H1 (cell line): ENCODE measurements at regions not wholly inside any gene's neighbourhood (a gene's known extent, or its start where the extent isn't known, plus 50 kb on each side); places are given as distances from the start of the nearest gene placed in this dataset.

Experiments used
- CTCF ChIA-PET: fragments of 300-600 bp; sonication (Branson Sonifier 250); formaldehyde crosslinking; loops from one replicate; lab custom pipeline; 2021; ENCODE audit not compliant: partially characterized antibody; lab: Charles Lee
- POLR2A ChIA-PET: fragments of 300-600 bp; sonication (Branson Sonifier 250); formaldehyde crosslinking; loops from one replicate; lab custom pipeline; 2021; ENCODE audit warnings: inconsistent platforms; ENCODE audit not compliant: partially characterized antibody; lab: Charles Lee
- DNase-seq, 2 experiments: peaks; one replicate each; pipeline versions ENCODE4 v3.0.0 to v3.0.0-alpha.2; 2010 to 2022; ENCODE audit warnings: low spot score in 2 of 2, low read depth in 1 of 2, mixed read lengths in 1 of 2
- FAIRE-seq: peaks from 2 replicates; lab custom pipeline; 2011; peaks lifted over from hg19 to GRCh38; lab: Jason Lieb, UNC
- H2AFZ ChIP-seq: 2 replicates; pipeline ENCODE4 v1.8.1; 2012; ENCODE audit warnings: low read length, inconsistent platforms
- H2AK5ac ChIP-seq: 2 replicates; pipeline ENCODE4 v1.6.1; 2013; ENCODE audit warnings: low read depth, low read length
- H2BK120ac ChIP-seq: replicated peaks from 2 replicates; pipeline ENCODE3; 2013; ENCODE audit warnings: low read depth, low read length, inconsistent platforms
- H2BK12ac ChIP-seq: 2 replicates; pipeline ENCODE4 v1.6.1; 2013; ENCODE audit warnings: low read depth, low read length
- H2BK15ac ChIP-seq: 2 replicates; pipeline ENCODE4 v1.6.1; 2013; ENCODE audit warnings: low read length
- H2BK20ac ChIP-seq: 2 replicates; pipeline ENCODE4 v1.6.1; 2013; ENCODE audit warnings: low read length
- H2BK5ac ChIP-seq: 2 replicates; pipeline ENCODE4 v1.6.1; 2013; ENCODE audit warnings: low read depth, low read length
- H3K14ac ChIP-seq: 2 replicates; pipeline ENCODE4 v1.6.1; 2013; ENCODE audit warnings: inconsistent platforms; ENCODE audit not compliant: insufficient read length
- H3K18ac ChIP-seq: 2 replicates; pipeline ENCODE4 v1.6.1; 2013; ENCODE audit warnings: low read length; ENCODE audit errors: extremely low read depth
- H3K23ac ChIP-seq: 2 replicates; pipeline ENCODE4 v1.6.1; 2013; ENCODE audit warnings: inconsistent platforms; ENCODE audit not compliant: insufficient read length
- H3K23me2 ChIP-seq: 2 replicates; pipeline ENCODE4 v1.6.1; 2013; ENCODE audit warnings: low read depth, low read length
- H3K27ac ChIP-seq: 2 replicates; pipeline ENCODE4 v1.6.1; 2011; ENCODE audit warnings: low read depth, low read length, inconsistent platforms
- H3K27me3 ChIP-seq, 4 experiments: replicated peaks in 1 of 4; 1 replicate in 1 of 4; 2 replicates in 3 of 4; pipeline versions ENCODE4 v1.6.1 to v1.8.1; 2011 to 2013; ENCODE audit warnings: low read length in 3 of 4, mild to moderate bottlenecking in 3 of 4, inconsistent platforms in 2 of 4, mixed read lengths in 2 of 4, moderate library complexity in 1 of 4; ENCODE audit not compliant: control insufficient read depth in 3 of 4, insufficient read depth in 3 of 4; ENCODE audit errors: extremely low read depth in 1 of 4
- H3K36me3 ChIP-seq, 4 experiments: 2 replicates each; pipeline versions ENCODE4 v1.6.1 to v1.8.1; 2011 to 2013; ENCODE audit warnings: mild to moderate bottlenecking in 4 of 4, low read length in 3 of 4, moderate library complexity in 2 of 4, control low read depth in 1 of 4, inconsistent platforms in 1 of 4; ENCODE audit not compliant: insufficient read depth in 4 of 4, control insufficient read depth in 2 of 4
- H3K4ac ChIP-seq: replicated peaks from 2 replicates; pipeline ENCODE3; 2013; ENCODE audit warnings: low read length, low read depth, mixed read lengths, inconsistent platforms; ENCODE audit not compliant: insufficient read length
- H3K4me1 ChIP-seq, 4 experiments: replicated peaks in 1 of 4; 1 replicate in 1 of 4; 2 replicates in 3 of 4; pipeline versions ENCODE4 v1.6.1 to v1.8.1; 2011 to 2013; ENCODE audit warnings: low read length in 3 of 4, inconsistent platforms in 2 of 4, mixed read lengths in 1 of 4; ENCODE audit not compliant: insufficient read depth in 4 of 4, control insufficient read depth in 3 of 4
- H3K4me2 ChIP-seq, 2 experiments: 2 replicates each; pipeline versions ENCODE4 v1.6.1 to v1.8.1; 2011 to 2013; ENCODE audit warnings: low read depth in 2 of 2, low read length in 2 of 2, control low read depth in 1 of 2, inconsistent platforms in 1 of 2, mild to moderate bottlenecking in 1 of 2; ENCODE audit not compliant: insufficient read depth in 1 of 2
- H3K4me3 ChIP-seq, 4 experiments: fragments of 200-600, 300-600 bp in 1 of 4; sonication (generic), shearing (Covaris generic), sonication (Bioruptor Twin) in 1 of 4; 2 replicates each; pipeline versions ENCODE4 v1.5.1 to v1.8.1; 2011 to 2016; ENCODE audit warnings: low read length in 4 of 4, low read depth in 3 of 4, control low read depth in 2 of 4, inconsistent platforms in 2 of 4, mild to moderate bottlenecking in 2 of 4, mixed read lengths in 1 of 4, moderate library complexity in 1 of 4; ENCODE audit not compliant: insufficient read depth in 2 of 4; ENCODE audit errors: extremely low read depth in 1 of 4
- H3K56ac ChIP-seq: replicated peaks from 2 replicates; pipeline ENCODE3; 2013; ENCODE audit warnings: low read depth, mild to moderate bottlenecking, mixed read lengths, low read length, inconsistent platforms; ENCODE audit not compliant: insufficient read length
- H3K79me1 ChIP-seq: 2 replicates; pipeline ENCODE4 v1.6.1; 2013; ENCODE audit warnings: low read depth, low read length, control low read depth
- H3K79me2 ChIP-seq, 2 experiments: 2 replicates each; pipeline versions ENCODE4 v1.6.1 to v1.8.1; 2012 to 2013; ENCODE audit warnings: low read length in 2 of 2, mild to moderate bottlenecking in 2 of 2, inconsistent platforms in 1 of 2; ENCODE audit not compliant: insufficient read depth in 2 of 2, control insufficient read depth in 1 of 2
- H3K9ac ChIP-seq, 4 experiments: replicated peaks in 1 of 4; 1 replicate in 1 of 4; 2 replicates in 3 of 4; pipeline versions ENCODE4 v1.6.1 to v1.8.1; 2011 to 2013; ENCODE audit warnings: low read depth in 3 of 4, low read length in 3 of 4, control low read depth in 2 of 4, mild to moderate bottlenecking in 2 of 4, moderate library complexity in 2 of 4, inconsistent platforms in 1 of 4; ENCODE audit errors: extremely low read depth in 1 of 4
- H3K9me3 ChIP-seq, 2 experiments: 2 replicates each; pipeline versions ENCODE4 v1.6.1 to v1.8.1; 2012 to 2013; ENCODE audit warnings: mild to moderate bottlenecking in 2 of 2, moderate library complexity in 2 of 2, control low read depth in 1 of 2, inconsistent platforms in 1 of 2, low read depth in 1 of 2, low read length in 1 of 2, mixed read lengths in 1 of 2; ENCODE audit not compliant: insufficient read depth in 2 of 2
- H4K20me1 ChIP-seq, 2 experiments: replicated peaks in 1 of 2; 2 replicates each; pipeline versions ENCODE3 to v1.8.1; 2011 to 2013; ENCODE audit warnings: inconsistent platforms in 2 of 2, low read length in 2 of 2, mild to moderate bottlenecking in 1 of 2; ENCODE audit not compliant: insufficient read depth in 2 of 2, control insufficient read depth in 1 of 2
- H4K5ac ChIP-seq: 2 replicates; pipeline ENCODE4 v1.6.1; 2013; ENCODE audit warnings: low read length, low read depth, mixed read lengths, inconsistent platforms; ENCODE audit not compliant: insufficient read length
- H4K8ac ChIP-seq: 2 replicates; pipeline ENCODE4 v1.8.0; 2013; ENCODE audit warnings: mild to moderate bottlenecking, moderate library complexity, low read length, inconsistent platforms; ENCODE audit not compliant: insufficient read depth; ENCODE audit errors: extremely low read depth
- H4K91ac ChIP-seq: replicated peaks from 2 replicates; pipeline ENCODE3; 2013; ENCODE audit warnings: low read length, mixed read lengths, inconsistent platforms; ENCODE audit not compliant: insufficient read length
- HDAC6 ChIP-seq: IDR thresholded peaks from one replicate; pipeline ENCODE4 v1.7.1; 2012; ENCODE audit warnings: low read depth, mild to moderate bottlenecking, inconsistent platforms, low read length, moderate library complexity
- KDM4A ChIP-seq: IDR thresholded peaks from one replicate; pipeline ENCODE4 v1.7.1; 2012; ENCODE audit warnings: low read depth, mild to moderate bottlenecking, moderate library complexity, low read length, inconsistent platforms; ENCODE audit not compliant: severe bottlenecking
- TBP ChIP-seq: IDR thresholded peaks from 2 replicates; pipeline ENCODE4 v1.6.1; 2011; ENCODE audit warnings: low read depth, low read length, improper control_type of control experiment
- YY1 ChIP-seq: IDR thresholded peaks from 2 replicates; pipeline ENCODE4 v1.6.1; 2011; ENCODE audit warnings: low read depth, mild to moderate bottlenecking, low read length
- WGBS, 2 experiments: shearing (Covaris generic) in 1 of 2; methylation state at CpG; one replicate each; pipeline versions ENCODE4 v1.1.6 to v1.1.7; 2013 to 2015; ENCODE audit warnings: low lambda C conversion rate in 2 of 2, mixed read lengths in 2 of 2, inconsistent platforms in 1 of 2, low coverage in 1 of 2, missing lambda C conversion rate in 1 of 2; ENCODE audit not compliant: insufficient replicate concordance in 2 of 2, insufficient coverage in 1 of 2, insufficient read length in 1 of 2; ENCODE audit errors: extremely low coverage in 1 of 2, missing lambda C conversion rate in 1 of 2; 5-methylcytosine and 5-hydroxymethylcytosine counted together

DNA sequence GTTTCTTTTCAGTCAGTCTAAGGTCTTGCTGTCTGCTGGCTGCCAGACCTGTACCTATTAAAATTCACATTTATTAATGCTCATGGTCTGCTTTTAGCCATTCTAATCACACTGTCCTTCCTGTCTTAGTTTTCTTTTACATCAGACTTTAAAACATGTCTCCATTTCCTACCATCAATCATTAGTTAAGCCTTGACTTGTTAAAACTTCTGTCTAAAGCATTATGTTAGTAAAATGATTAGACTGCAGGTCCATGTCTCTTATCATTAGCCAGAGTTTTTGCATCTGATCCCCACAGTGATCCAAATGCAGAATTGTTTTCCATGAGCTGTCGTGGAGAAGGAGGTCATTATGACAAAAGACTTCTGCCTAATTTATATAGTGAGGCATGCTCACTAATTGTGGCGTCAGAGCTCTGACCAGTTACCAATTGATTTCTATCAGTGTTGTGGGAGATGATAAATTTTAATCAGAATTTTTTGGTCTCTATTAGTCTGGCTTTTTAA is 226.5 kb downstream of the DKK1 start:
- no peak overlapping the region for H2BK20ac ChIP-seq
- H3K79me1 ChIP-seq: no peaks in the 10 kb centered on the region
- no peak overlapping the region for H3K4ac ChIP-seq
- H2BK12ac ChIP-seq: no peak overlapping the region
- H2BK120ac ChIP-seq: no peak overlapping the region
- WGBS, 2 experiments: 81% methylated on average over 2 of the region's 2 CpGs; no CpG with 5 or more reads in 1 of the 2 experiments
- H4K20me1 ChIP-seq: no peaks in the 10 kb centered on the region
- DNase-seq: no peak
- no peaks in the 10 kb centered on the region for H3K79me2 ChIP-seq
- H4K5ac ChIP-seq: no peak overlapping the region
- H4K91ac ChIP-seq: no peak overlapping the region
- no peak overlapping the region for H3K9ac ChIP-seq
- H3K18ac ChIP-seq: no peak overlapping the region
- no peaks in the 10 kb centered on the region for H3K23me2 ChIP-seq
- no peaks in the 10 kb centered on the region for H3K27me3 ChIP-seq
- H2BK15ac ChIP-seq: no peak overlapping the region
- no peak overlapping the region for H3K4me2 ChIP-seq
- FAIRE-seq: no peak
- no peaks in the 10 kb centered on the region for H3K4me1 ChIP-seq
- H3K36me3 ChIP-seq: no peaks in the 10 kb centered on the region
- no peak overlapping the region for H2AFZ ChIP-seq
- no peak overlapping the region for H4K8ac ChIP-seq
- no peak overlapping the region for H3K4me3 ChIP-seq
- H2BK5ac ChIP-seq: no peak overlapping the region
- H3K14ac ChIP-seq: no peak overlapping the region
- H3K27ac ChIP-seq: no peak overlapping the region
- H2AK5ac ChIP-seq: no peak overlapping the region
- no peak overlapping the region for H3K23ac ChIP-seq
- H3K56ac ChIP-seq: no peak overlapping the region
- CTCF ChIA-PET: interaction anchor here (0.6 to 1.5 kb wide), 2 partner anchors 26 to 51 kb away, joined by 4 read pairs; no protein-coding TSS in a partner anchor
- no peaks in the 10 kb centered on the region for H3K9me3 ChIP-seq
- POLR2A ChIA-PET: no interaction called here
- TF ChIP-seq KDM4A (no peak), TBP (no peak), HDAC6 (no peak), YY1 (no peak)
